Renal cortical epithelial cell (primary cell): ENCODE measurements at regions not wholly inside any gene's neighbourhood (a gene's known extent, or its start where the extent isn't known, plus 50 kb on each side); places are given as distances from the start of the nearest gene placed in this dataset.
A peak's percentile ranks its signal among the peaks of the same experiment; 100 is the strongest.

Experiments used
- DNase-seq: peaks from one replicate; pipeline ENCODE4 v3.0.0-alpha.2; 2011; ENCODE audit warnings: low read depth

DNA sequence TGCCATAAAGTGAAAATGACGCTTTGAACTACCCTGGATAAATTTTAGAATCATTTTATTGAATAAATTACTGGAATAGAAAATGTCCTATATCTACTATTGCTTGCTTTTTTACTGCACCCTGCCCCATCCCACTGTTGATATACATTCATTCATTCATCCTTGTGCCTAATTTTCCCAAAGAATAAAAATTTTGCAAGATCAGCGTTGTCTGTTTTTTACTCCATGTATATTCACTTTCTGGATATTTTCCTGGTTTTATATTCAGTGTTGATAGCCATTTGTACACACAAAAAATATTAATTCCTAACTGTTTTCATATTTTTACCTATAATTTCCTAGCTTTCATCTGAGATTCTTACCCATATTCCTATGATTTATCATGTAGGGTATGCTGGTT is 262.9 kb upstream of the MAGI2 start:
- DNase-seq: no peak

DNA sequence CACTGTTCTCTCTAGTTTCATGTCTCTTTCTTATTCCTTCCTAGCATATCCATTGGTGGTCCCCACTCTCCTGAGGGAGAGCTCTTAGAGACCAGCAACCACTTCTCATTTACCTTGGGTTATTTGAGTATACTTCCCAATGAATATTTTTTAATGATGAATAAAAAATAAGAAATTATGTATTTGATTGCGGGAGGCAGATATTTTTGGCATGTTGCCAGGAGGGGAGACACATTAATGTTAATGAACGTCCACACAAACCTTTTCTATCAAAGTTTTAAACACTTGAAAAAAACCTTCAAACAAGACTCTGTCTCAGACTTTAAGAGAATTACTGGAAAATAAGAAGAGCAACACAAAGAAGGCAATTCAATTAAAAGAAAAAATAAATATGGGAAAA is 260.6 kb upstream of the MAGI2 start:
- no peak for DNase-seq

DNA sequence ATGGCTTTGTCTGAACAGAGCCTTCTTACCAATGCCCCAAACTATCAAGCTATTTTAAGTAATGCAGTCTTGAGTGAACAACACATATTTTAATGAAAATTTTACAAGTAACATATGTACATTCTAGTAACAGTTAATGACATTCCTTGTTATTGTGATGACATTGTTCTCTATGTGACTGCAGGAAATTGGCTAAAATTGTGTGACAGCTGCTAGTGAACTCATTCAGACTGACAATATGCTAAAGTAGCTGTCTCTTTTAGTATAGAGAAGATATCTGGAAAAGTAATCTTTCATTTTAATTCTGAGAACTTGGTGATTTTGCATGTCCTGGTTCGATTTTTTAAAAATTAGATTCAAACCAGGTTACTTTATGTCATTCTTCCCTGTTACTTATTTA is 259.8 kb upstream of the MAGI2 start:
- DNase-seq: no peak

DNA sequence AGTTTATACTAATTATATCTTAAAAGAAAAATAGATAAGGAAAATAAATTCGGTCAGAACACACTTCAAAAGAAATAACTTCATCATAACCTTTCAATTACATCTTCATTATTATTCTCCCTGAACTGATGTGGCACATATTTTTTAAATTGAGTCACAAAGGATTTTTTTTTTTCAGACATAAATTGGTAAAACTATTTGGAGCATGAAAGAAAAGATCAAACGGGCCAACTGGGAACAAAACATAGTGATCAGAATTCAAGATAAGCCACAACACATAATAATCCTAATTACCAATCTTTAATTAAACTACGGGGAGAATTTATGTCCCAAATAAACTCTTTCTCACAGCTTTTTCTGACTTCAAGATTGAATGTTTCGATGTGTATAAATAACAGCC is 258.2 kb upstream of the MAGI2 start:
- no peak for DNase-seq

DNA sequence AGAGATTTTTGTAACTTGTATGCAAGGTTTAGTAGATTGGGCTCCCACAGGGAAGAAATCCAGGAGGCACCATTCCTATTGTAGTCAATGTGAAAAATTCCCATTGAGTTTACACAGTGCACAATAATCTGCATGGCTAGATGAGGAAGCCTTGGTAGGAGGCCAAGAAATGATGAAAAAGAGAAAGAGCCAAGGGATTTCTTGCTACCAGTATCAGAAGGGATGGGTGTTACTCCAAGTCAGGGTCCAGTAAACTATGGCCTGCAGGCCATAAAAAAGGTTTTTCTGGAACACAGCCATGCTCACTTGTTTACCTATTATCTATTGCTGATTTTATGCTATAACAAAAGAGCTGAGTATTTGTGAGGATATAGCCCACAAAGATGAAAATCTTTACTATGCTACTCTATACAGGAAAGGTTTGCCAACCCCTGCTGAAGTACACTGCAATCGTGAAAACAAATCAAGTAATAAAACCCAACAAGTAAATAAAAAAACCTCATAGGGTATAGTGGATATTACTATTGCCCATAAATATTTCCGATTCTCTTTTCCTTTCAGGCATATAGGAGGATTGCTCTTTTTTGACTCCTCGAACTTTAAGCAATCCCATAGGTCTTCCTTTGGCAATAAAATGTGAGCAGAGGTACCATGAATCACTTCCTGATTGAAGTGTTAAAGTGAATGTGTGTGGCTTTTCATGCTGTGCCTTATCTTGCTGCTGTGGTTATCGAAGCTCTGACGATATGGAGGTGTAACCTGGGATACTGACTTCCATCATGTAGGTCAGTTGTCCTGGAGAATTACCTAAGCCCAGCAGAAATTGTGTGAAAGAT is 256.3 kb upstream of the MAGI2 start:
- peak; percentile 4 for DNase-seq

DNA sequence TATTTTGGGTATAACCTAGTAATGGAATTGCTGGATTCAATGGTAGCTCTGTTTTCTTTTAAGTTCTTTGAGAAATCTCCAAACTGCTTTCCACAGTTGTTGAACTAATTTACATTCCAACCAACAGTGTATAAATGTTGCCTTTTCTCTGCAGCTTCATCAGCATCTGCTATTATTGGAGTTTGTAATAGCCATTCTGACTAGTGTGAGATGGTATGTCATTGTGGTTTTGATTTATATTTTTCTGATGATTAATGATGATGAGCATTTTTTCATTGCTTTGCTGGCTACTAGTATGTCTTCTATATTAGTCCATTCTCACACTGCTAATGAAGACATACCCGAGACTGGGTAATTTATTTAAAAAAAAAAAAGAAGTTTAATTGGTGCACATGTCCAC is 248.6 kb upstream of the MAGI2 start:
- no peak for DNase-seq

DNA sequence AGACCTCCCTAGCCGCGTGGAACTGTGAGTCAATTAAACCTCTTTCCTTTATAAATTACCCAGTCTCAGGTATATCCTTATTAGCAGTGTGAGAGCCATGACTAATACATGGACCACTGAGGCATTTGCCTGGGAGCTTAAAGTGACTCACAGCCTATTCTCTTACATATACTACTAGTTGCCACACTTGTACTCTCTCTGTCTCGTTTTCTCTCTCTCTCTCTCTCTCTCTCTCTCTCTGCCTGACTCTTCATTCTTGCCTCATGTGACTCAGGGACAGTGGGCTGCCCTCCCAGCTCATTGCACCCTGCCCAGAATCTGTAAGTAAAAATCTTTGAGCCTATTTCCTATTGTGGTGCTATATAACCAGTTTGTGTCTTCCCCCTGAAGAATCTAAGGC is 238.5 kb upstream of the MAGI2 start:
- peak; percentile 98 for DNase-seq

DNA sequence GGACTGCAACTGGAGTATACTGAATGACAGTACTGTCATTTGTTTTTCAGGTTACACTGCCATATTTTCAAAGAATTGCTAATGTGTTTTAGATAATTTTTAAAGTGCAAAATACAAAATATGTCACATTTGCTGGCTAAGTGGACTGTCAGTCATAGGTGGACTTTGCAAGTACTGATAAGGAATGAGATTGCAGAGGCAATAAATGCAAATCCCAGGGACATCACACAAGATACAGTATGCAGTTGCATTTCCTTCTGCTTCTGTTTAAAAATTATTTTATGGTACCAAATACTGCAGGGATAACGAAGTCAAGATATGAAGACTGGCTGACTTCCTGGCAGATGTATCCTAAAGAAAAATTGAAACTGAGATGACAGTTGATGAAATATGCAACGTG is 237.6 kb upstream of the MAGI2 start:
- DNase-seq: no peak

DNA sequence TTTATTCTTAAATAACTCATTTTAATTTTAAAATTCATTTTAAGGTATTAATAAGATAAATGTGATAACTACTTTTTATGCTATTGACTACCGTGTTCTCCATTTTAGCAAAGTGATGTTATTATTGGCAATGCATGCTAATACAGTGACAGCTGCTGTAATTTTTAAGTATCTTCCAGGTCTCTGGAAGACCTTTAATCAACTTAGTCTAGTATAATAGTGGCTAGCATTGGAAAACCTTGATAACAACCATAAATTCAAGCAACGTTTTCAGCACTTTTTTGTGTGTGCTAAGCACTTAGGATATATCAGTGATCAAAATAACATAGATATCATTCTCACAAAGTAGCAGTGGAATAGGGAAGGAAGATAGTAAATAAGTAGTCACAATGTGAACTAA is 230.9 kb upstream of the MAGI2 start:
- no peak for DNase-seq

DNA sequence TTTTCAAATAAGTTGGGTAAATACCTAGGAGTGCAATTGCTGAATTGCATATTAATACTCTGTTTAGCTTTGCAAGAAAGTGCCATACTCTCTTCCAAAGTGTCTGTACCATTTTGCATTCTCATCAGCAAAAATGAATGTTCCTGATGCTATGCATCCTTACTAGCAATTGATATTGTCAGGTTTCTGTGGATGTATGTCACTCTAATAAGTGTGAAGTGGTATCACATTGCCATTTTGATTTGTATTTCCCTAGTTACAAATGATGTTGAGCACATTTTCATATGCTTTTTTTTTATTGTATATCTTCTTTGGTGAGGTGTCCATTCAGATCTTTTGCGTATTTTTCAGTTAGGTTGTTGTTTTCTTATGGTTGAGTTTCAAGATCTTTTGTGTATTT is 230.4 kb upstream of the MAGI2 start:
- DNase-seq: no peak

DNA sequence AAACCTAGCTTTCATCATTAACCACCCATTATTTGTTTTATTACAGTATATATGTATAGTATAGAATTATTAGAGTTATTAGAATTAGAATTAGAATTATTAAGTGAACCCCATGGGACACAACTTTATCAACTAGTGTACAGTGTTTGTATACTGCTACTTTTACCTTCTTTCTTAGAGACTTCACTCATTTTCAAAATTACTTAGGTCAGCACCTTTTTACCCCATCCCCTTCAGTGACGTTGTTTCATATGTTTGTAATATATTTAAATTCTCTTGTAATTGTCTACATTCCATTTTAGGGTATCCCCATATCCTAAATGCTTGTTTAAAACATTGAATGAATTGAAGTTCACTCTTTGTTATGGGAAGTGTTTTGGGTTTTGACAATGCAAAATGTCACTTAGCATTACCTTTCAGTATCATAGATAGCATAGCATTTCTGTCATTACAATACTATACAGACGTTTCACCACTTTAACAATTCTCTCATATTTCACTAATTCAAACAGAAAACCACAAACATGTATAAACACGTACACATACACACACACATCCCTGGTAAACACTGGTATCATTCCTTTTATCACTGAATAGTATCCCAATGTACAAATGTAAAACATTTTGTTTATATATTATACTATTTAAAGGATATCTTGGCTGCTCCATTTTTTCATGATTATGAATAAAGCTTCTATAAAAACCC is 229.9 kb upstream of the MAGI2 start:
- no peak for DNase-seq

DNA sequence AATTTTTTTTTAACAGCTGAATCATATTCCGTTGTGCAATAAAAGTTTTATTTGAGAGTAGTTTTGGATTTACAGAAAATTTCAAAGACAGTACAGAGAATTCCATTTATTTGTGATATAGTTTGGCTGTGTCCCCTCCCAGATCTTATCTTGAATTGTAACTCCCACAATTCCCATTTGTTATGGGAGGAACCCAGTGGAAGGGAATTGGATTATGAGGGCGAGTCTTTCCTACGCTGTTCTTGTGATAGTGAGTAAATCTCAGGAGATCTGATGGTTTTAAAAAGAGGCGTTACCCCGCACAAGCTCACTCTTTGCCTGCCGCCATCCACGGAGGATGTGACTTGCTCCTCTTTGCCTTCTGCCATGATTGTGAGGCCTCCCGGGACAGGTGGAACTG is 228.0 kb upstream of the MAGI2 start:
- no peak for DNase-seq

DNA sequence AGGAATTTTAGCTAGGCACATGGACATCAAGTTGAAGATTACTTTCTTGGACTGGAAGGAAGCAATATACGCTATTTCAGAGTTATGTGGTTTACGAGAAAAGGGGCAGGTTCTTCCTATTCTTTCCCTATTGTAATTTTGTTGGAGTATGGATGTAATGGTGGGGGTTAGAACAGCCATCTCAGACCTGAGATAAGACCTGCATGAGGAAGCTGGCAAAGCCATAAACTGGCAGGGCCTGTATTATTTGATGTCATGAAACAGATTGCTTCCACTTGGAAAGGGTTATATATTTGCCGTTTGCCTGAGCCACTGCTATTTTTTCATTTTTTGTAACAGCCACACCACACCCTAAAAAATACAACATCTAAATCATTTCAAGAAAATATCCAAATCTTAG is 220.5 kb upstream of the MAGI2 start:
- no peak for DNase-seq

DNA sequence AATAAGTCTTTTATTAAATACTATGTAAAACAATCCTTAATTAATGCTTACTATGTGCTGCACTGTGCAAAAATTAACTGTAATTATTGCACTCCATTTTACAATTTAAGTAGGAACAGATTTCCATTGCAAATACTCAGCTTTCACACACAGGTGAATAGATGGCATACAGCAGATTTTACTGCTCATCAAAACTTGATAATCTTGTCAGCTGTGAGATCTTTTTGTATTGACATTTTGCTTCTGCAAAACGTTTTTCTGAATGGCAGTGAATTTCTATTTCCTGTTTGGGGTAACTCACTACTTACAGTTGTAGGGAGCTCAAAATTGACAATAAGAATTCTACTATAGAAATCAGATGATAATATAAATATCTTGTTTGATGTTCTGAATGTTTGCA is 220.0 kb upstream of the MAGI2 start:
- no peak for DNase-seq

DNA sequence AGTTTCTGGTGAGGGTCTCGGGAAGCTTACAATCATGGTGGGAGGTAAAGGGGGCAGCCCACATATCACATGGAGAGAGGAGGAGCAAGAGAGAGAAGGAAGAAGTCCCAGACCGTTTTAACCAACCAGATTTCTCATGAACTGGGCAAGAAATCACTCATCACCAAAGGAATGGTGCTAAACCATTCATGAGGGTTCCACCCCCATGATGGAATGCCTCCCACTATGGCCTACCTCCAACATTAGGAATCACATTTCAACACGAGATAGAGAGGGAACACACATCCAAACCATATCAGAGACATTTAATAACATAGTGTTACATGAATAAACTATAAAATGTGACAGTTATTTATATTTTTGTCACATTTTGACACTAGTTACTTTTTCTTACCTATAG is 214.8 kb upstream of the MAGI2 start:
- DNase-seq: no peak

DNA sequence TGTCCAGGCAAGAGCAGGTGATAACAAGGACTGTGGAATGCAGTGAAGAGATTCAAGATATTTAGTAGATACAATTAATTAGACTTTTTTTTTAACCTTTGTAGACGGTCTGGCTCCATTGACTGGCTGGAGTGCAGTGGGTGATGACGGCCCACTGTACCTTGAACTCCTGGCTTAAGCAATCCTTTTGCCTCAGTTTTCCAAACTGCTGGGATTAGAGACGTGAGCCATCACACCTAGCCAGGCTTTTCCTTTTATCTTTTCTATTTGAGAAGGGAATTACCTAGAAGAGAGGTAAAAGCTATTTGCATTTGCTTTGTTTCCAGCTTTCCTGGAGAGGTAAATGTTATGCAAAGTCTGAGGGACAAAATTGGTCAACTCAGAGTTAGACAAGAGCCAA is 213.0 kb upstream of the MAGI2 start:
- no peak for DNase-seq

DNA sequence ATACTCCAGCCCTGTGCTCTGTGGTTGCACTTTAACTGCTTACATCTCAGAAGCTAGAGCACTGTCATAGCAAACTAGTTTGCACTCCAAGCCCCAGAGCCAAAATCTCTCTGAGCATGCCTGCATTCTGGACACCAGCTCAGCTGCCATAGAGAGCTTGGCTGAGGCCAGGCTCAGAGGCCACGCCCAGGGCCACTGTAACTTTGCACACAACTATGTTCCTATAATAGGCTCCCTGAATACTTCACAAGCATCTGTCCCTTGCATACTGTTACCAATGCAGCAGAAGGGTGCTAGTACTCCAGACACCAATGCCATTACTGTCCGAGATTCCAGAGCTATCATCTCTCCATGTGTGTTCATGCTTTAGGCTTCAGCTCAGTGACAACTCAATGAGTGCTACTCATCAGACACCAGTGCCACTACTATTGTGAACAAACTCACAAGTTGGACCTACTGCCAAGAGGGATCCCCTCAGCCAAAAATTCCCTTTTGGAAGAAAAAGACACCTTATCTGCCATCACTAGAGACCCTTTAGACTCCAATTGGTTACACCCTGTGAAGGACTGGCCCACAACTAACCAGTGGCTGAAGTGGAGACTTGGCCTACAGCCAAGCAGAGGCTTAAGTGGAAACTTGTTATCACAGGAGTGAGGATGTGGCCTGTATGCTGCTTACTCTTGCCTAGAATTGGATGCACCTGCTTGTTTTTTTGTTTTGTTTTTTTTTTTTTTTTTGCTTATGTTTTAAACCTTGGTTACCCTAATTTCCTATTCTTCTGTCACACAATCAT is 211.6 kb upstream of the MAGI2 start:
- DNase-seq: no peak

DNA sequence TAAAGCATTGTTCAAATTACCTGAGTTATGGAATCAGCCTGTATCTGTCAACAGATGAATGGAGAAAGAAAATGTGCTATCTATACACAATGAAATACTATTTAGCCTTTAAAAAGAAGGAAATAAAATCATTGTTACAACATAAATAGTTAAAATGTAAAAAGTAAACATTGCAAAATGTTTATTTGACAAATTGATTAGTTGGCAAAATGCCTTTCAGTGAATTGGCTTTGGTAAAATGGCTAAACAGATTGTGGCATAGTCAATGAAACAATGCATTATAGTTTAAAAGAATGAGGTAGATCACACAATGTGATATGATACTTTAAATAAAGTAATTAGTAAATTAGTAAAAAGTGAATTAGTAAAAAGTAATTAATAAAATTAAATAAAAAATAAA is 204.8 kb upstream of the MAGI2 start:
- no peak for DNase-seq

DNA sequence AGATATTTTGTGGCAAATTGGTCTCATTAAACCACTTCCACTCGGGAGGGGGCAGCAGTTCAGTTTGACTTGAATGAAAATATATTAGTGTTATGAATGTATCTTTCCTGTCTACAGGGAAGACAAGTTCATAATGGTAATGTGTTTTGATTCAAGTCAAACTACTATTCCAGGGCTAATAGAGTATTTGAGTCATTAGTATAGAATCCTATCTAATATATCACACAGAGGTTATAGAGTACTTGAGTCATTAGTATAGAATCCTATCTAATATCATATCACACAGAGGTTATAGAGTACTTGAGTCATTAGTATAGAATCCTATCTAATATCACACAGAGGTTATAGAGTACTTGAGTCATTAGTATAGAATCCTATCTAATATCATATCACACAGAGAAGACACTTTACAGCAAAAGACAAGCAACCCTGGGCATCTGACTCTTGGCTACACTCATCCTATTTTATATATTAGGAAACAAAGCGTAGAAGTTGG is 199.7 kb upstream of the MAGI2 start:
- DNase-seq: no peak

DNA sequence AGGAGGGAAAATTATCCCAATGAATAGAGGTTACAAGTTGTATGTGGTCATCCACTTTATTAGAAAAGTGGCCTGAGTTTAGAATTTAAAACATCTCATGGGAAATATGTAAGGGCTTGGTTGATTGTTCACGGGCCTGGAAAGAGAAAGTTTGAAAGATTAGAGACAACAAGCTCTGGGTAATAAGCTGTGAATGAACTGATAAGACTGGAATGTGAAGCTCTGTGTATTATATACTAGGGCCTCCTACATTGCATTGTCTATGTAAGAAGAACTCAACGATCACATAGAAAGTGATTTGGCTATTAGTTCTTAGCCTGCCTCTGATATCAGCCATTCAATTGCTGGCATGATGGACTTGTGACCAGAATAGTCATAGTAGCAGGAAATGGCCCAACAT is 199.2 kb upstream of the MAGI2 start:
- DNase-seq: peak; percentile 2

DNA sequence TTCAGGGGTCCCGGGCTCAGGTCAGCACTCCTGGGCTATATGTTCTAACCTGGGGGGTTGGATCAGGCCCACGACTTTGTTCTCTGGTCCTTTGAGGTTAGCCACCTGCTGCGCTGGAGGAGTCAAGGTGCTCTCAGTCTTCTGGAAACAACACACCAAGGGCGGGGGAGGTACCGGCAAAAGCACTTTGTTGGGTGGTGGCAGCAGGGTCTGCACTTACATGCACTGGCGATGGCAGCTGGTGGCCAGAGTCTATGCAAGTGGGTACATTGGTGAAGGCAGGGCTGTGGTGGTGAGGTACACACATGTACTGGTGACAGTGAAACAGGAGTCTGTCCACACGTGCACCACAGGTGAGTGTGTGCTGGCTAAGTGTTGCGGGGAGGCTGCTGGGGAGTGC is 194.2 kb upstream of the MAGI2 start:
- no peak for DNase-seq

DNA sequence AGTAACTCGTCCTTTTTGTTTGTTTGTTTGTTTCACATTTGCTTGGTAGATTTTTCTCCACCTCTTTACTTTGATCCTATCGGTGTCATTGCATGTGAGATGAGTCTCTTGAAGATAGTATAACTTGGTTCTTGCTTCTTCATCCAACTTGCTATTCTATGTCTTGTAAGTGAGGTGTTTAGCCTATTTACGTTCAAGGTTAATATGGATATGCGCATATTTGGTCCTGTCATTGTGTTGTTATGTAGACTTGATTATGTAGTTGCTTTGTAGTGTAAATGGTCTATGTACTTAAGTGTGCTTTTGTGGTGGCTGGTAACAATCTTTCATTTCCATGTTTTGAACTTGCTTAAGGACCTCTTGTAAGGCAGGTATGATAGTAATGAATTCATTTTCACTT is 192.8 kb upstream of the MAGI2 start:
- DNase-seq: no peak

DNA sequence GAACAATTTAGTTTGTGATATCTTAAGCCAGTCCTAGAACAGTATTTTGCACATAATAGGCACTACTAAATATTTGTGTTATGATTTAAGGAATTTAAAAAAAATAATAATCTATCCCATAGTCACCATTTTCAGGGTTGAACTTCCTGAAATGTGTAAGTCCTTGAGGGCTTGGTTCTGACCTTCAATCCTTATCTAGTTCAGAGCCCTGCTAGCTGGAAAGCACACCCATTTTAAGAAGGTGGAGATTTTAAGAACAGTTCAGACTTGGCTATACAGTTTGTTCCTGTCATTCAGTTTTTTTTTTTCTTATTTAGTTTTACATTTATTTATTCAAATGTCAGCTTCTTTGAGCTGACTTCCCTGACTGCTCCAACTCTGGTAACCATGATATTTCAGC is 183.4 kb upstream of the MAGI2 start:
- DNase-seq: no peak
